AG04449 (cell line): ENCODE measurements at regions not wholly inside any gene's neighbourhood (a gene's known extent, or its start where the extent isn't known, plus 50 kb on each side); places are given as distances from the start of the nearest gene placed in this dataset.

Experiments used
- CTCF ChIA-PET: fragments of 350-600 bp; formaldehyde crosslinking; extraction: SDS; loops from one replicate; lab custom pipeline; 2021; ENCODE audit warnings: antibody characterized with exemption; lab: Yijun Ruan, JAX
- POLR2A ChIA-PET: fragments of 400-600, 350-600 bp; formaldehyde crosslinking; extraction: SDS; loops from one replicate; lab custom pipeline; 2020; ENCODE audit warnings: antibody characterized with exemption, inconsistent platforms; lab: Yijun Ruan, JAX
- DNase-seq: peaks from one replicate; pipeline ENCODE4 v3.0.0-alpha.2; 2010; ENCODE audit warnings: low read depth, low spot score
- H3K4me3 ChIP-seq: 2 replicates; pipeline ENCODE4 v1.5.1; 2011; ENCODE audit warnings: low read depth, mild to moderate bottlenecking, control low read depth, low read length
- CTCF ChIP-seq: IDR thresholded peaks from one replicate; pipeline ENCODE4 v1.5.1; 2011; ENCODE audit warnings: mild to moderate bottlenecking, moderate library complexity, low read length, control low read depth, inconsistent platforms; ENCODE audit not compliant: insufficient read depth; ENCODE audit errors: missing control alignments

DNA sequence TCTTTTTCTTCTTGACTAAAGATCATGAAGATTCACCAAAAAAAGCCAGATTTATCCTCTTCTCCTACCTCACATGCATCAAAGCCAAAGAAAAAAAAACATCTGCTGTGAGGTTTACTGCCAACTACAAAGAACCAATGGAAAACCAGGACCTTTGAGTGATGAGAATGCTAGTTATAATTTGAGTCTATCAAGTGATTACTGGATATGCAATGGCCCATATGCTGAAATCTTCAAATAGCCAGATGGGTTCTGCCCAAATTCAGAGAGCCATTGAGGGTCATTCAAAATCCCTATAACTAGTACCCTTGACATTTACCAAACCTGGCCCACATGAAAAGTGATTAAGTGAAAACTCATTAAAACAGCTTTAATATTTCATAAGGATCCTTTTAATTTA is 78.4 kb upstream of the ACO1 start:
- CTCF ChIA-PET = no interaction called here
- POLR2A ChIA-PET = no interaction called here
- H3K4me3 ChIP-seq = no peak overlapping the region
- no peak for DNase-seq
- TF ChIP-seq CTCF = no peak

- TF ChIP-seq CTCF = no peak
- ChIA-PET POLR2A (no interaction called here), CTCF (no interaction called here)
- DNase-seq = no peak
- H3K4me3 ChIP-seq = no peak overlapping the region
Observed at GRCh38 chr9:32319312-32319929, 65.0 kb upstream of the ACO1 start.

- no peak for TF ChIP-seq CTCF
- DNase-seq = no peak
- ChIA-PET CTCF (no interaction called here), POLR2A (no interaction called here)
- H3K4me3 ChIP-seq = no peak overlapping the region
Observed at GRCh38 chr9:32322622-32323021, 61.8 kb upstream of the ACO1 start.

GRCh38 chr9:32326146-32326545 is 58.3 kb upstream of the ACO1 start:
- H3K4me3 ChIP-seq = no peak overlapping the region
- no peak for DNase-seq
- no peak for TF ChIP-seq CTCF
- CTCF ChIA-PET = no interaction called here
- POLR2A ChIA-PET = no interaction called here

- ChIA-PET POLR2A (no interaction called here), CTCF (no interaction called here)
- TF ChIP-seq CTCF = no peak
- no peak for DNase-seq
- no peak overlapping the region for H3K4me3 ChIP-seq
Observed at GRCh38 chr9:32331240-32331639, 53.2 kb upstream of the ACO1 start.

DNA sequence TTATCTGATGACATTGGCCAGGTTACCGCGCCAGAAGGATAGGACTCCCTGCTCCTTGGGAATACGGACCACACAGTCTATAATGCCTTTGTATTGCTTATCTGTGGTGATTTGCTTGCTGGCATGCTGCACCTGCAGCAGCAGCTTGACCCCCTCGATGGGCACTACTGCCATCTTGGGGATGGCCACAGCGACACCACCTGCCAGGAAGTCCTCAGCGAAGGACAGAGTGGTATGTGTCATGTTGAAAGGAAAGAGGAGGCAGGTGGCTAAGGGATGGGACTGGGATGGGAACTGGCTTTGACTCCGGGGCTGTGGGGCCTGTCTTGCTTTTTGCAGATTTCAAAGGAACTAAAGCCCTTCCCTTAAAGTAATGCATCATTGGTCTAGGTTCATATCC is 50.3 kb upstream of the ACO1 start:
- no peak overlapping the region for H3K4me3 ChIP-seq
- ChIA-PET POLR2A (no interaction called here), CTCF (no interaction called here)
- TF ChIP-seq CTCF = no peak
- no peak for DNase-seq
